ENCODE measurements at regions not wholly inside any gene's neighbourhood (a gene's known extent, or its start where the extent isn't known, plus 50 kb on each side); places are given as distances from the start of the nearest gene placed in this dataset.

DNA sequence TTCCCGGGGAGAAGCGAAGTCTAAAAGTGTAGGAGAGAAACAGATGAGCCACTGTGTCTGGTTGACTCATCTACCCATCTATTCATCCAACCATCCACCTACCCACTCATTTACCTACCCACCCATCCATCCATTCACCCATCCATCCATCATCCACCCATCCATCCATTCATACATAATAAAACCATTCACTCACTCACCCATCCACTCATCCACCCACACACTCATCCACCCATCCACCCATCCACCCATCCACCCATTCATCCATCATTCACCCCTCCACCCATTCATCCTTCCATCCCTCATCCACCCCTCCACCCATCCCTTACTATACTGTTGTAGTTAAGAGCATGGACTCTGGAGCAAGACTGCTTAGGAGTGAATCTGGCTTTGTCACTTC lies 136.4 kb upstream of the ATP2B2 start:
- TF ChIP-seq ZNF565 (CRISPR knock-in tag; conservative IDR thresholded peaks at IDR 0.05; ENCODE audit: low read depth) (no peak), ZC3H10 (CRISPR knock-in tag; IDR thresholded peaks at IDR 0.05) (no peak), SNAI2 (CRISPR knock-in tag; IDR thresholded peaks at IDR 0.05) (no peak), ZFP30 (CRISPR knock-in tag; IDR thresholded peaks at IDR 0.05) (no peak), RARB (CRISPR knock-in tag; IDR thresholded peaks at IDR 0.05) (no peak), ZNF70 (CRISPR knock-in tag; IDR thresholded peaks at IDR 0.05) (no peak)
- TF ChIP-seq, protein P1, sequence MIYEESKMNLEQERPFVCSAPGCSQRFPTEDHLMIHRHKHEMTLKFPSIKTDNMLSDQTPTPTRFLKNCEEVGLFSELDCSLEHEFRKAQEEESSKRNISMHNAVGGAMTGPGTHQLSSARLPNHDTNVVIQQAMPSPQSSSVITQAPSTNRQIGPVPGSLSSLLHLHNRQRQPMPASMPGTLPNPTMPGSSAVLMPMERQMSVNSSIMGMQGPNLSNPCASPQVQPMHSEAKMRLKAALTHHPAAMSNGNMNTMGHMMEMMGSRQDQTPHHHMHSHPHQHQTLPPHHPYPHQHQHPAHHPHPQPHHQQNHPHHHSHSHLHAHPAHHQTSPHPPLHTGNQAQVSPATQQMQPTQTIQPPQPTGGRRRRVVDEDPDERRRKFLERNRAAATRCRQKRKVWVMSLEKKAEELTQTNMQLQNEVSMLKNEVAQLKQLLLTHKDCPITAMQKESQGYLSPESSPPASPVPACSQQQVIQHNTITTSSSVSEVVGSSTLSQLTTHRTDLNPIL (CRISPR knock-in tag; IDR thresholded peaks at IDR 0.05; ENCODE audit: low read depth): no peak
- TF ChIP-seq, protein P2, sequence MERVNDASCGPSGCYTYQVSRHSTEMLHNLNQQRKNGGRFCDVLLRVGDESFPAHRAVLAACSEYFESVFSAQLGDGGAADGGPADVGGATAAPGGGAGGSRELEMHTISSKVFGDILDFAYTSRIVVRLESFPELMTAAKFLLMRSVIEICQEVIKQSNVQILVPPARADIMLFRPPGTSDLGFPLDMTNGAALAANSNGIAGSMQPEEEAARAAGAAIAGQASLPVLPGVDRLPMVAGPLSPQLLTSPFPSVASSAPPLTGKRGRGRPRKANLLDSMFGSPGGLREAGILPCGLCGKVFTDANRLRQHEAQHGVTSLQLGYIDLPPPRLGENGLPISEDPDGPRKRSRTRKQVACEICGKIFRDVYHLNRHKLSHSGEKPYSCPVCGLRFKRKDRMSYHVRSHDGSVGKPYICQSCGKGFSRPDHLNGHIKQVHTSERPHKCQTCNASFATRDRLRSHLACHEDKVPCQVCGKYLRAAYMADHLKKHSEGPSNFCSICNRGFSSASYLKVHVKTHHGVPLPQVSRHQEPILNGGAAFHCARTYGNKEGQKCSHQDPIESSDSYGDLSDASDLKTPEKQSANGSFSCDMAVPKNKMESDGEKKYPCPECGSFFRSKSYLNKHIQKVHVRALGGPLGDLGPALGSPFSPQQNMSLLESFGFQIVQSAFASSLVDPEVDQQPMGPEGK (CRISPR knock-in tag; IDR thresholded peaks at IDR 0.05; ENCODE audit: borderline replicate concordance): no peak
